ENCODE measurements at regions not wholly inside any gene's neighbourhood (a gene's known extent, or its start where the extent isn't known, plus 50 kb on each side); places are given as distances from the start of the nearest gene placed in this dataset.

- no peak for TF ChIP-seq CTCF (IDR thresholded peaks at IDR 0.05)
- DNase-seq (ENCODE audit: low spot score) (no peak), ATAC-seq (ENCODE audit: low FRiP score) (no peak)
These were observed 805.6 kb upstream of the LRRC4C start for GRCh38 chr11:42265072-42265471.

DNA sequence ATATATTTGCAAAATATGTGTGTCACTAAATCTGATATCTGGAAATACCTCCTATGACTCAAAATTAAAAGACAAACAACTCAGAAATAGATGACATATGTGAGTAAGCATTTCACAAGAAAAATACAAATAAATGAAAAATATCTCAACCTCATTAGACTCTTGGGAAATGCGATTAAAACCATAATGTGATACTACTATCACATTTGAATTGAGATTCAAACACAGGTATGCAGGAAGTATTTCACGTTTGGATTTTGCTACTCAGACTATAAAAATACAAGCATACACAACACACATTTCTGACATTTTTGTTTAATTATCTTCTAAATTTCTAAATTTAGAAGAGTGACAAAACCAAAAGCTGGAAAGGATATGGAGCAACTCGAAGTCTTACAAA, 811.9 kb upstream of the LRRC4C start:
- DNase-seq (ENCODE audit: low spot score) (no peak), ATAC-seq (ENCODE audit: low FRiP score) (no peak)
- TF ChIP-seq CTCF (IDR thresholded peaks at IDR 0.05), result no peak

DNA sequence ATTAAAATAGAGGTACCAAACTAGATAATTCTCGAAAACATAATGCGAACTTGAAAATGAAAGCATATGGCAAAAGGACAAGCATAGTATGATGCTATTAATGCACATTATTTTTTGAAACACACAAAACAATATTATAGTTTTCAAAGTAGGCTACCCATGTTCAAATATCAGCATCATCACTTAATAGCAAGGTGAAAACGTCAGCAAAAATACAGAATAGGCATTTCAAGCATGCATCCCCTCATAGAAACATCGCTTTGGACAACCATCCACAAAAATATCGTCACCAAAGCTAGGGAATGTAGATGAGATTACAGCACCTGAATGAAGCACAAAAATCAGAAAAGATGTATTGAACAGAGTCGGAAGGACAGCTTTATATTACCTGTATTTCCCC, 814.5 kb upstream of the LRRC4C start:
- ATAC-seq (ENCODE audit: low FRiP score) (no peak), DNase-seq (ENCODE audit: low spot score) (no peak)
- no peak for TF ChIP-seq CTCF (IDR thresholded peaks at IDR 0.05)

DNA sequence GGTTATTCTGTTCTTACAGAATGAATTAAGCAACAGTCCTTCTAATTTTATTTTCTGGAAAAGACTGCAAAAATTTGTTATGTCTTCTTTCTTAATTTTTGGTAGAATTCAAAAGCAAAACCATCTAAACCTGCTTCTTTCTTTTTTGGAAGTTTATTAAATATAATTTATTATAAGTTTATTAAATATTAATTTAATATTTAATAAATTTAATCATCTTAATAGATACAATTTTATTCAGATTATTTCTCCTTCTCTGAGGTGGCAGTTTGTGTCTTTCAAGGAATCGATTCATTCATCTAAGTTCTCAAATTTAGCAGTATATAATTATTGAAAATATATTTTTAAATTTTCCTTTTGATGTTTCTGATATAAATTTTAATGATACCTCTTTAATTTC, 837.5 kb upstream of the LRRC4C start:
- TF ChIP-seq CTCF (IDR thresholded peaks at IDR 0.05), result no peak
- ATAC-seq (ENCODE audit: low FRiP score) (no peak), DNase-seq (ENCODE audit: low spot score) (no peak)

DNA sequence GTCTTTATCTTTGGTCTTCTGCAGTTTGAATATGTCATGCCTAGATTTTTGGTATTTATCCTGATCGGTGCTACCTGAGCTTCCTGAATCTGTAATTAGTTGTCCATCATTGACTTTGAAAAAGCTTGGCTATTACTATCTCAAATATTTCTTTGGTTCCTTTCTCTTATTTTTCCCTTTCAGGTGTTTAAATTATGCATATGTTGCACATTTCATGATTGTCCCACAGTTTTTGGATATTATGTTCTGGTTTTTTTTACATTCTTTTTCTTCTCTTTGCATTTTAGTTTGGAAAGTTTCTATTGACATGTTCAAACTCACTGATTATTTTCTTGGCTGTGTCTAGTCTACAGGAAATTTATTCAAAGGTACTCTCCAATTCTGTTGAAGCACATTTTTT, 840.3 kb upstream of the LRRC4C start:
- ATAC-seq (ENCODE audit: low FRiP score) (no peak), DNase-seq (ENCODE audit: low spot score) (no peak)
- no peak for TF ChIP-seq CTCF (IDR thresholded peaks at IDR 0.05)

DNA sequence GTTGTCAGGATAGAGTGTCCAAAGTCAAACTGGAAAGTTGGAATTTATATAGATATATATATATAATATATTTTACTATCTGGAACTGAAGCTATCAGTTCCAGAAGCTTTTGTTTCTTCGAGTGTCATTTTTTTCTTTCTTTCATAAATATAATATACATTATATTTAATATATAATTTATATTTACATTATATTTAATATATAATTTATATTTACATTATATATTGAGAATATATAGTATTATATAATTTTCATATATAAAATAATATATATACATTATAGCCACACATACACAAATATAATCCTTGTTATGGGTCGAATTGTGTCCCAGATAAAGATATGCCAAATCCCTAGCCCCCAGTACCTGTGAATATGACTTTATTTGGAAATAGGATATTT, 842.3 kb upstream of the LRRC4C start:
- TF ChIP-seq CTCF (IDR thresholded peaks at IDR 0.05), result no peak

GRCh38 chr11:42311514-42311913, 852.1 kb upstream of the LRRC4C start:
- no peak for TF ChIP-seq CTCF (IDR thresholded peaks at IDR 0.05)
- DNase-seq (ENCODE audit: low spot score) (no peak), ATAC-seq (ENCODE audit: low FRiP score) (no peak)

More for the DNA sequence above, 842.3 kb upstream of the LRRC4C start:
- ATAC-seq (ENCODE audit: low FRiP score) (no peak), DNase-seq (ENCODE audit: low spot score) (no peak)

All from omental fat pad (tissue), 3 donors.